PC-3 (cell line): ENCODE measurements at regions not wholly inside any gene's neighbourhood (a gene's known extent, or its start where the extent isn't known, plus 50 kb on each side); places are given as distances from the start of the nearest gene placed in this dataset.

Experiments
- ATAC-seq: fragments of 200-7000 bp; cut with Tn5 transposase; 2 replicates; pipeline ENCODE4 v1.9.1; 2020; ENCODE audit warnings: mild to moderate bottlenecking, moderate library complexity
- BruUV-seq: library from RNA; stranded (reverse); fragments of 400-500 nt; replicated peaks from 2 replicates; lab custom pipeline; 2021; lab: Mats Ljungman, UMichigan
- CTCF ChIA-PET: fragments of 300-600 bp; sonication (Branson Sonifier 250); formaldehyde crosslinking; loops from one replicate; lab custom pipeline; 2022; ENCODE audit warnings: antibody characterized with exemption; lab: Charles Lee
- POLR2A ChIA-PET: fragments of 300-600 bp; sonication (Branson Sonifier 250); formaldehyde crosslinking; loops from one replicate; lab custom pipeline; 2022; ENCODE audit warnings: antibody characterized with exemption; ENCODE audit not compliant: unreplicated experiment; lab: Charles Lee
- DNase-seq: peaks from one replicate; pipeline ENCODE4 v3.0.0-alpha.2; 2015
- H2AFZ ChIP-seq: fragments of 300-600 bp; sonication (generic); 2 replicates; pipeline ENCODE4 v1.6.0; 2016; ENCODE audit warnings: antibody characterized with exemption, low read length
- H3F3A ChIP-seq: fragments of 300-600 bp; sonication (generic); one replicate; pipeline ENCODE4 v1.6.0; 2017; ENCODE audit warnings: antibody characterized with exemption, low read length, control low read depth, mild to moderate bottlenecking; ENCODE audit not compliant: unreplicated experiment
- H3K27ac ChIP-seq: fragments of 300-600 bp; sonication (generic); 2 replicates; pipeline ENCODE4 v1.5.1; 2016; ENCODE audit warnings: mild to moderate bottlenecking, low read length
- H3K27me3 ChIP-seq: fragments of 300-600 bp; sonication (generic); 2 replicates; pipeline ENCODE4 v1.6.1; 2016; ENCODE audit warnings: low read length, mixed read lengths
- H3K36me3 ChIP-seq: fragments of 300-600 bp; sonication (generic); 2 replicates; pipeline ENCODE4 v1.6.1; 2016; ENCODE audit warnings: low read depth, mixed run types, low read length, mixed read lengths
- H3K4me1 ChIP-seq: fragments of 300-600 bp; sonication (generic); 2 replicates; pipeline ENCODE4 v1.5.1; 2016; ENCODE audit warnings: low read length; ENCODE audit not compliant: insufficient read depth
- H3K4me2 ChIP-seq: fragments of 300-600 bp; sonication (generic); 2 replicates; pipeline ENCODE4 v1.6.0; 2016; ENCODE audit warnings: low read length
- H3K4me3 ChIP-seq: fragments of 300-600 bp; sonication (generic); 2 replicates; pipeline ENCODE4 v1.5.1; 2016; ENCODE audit warnings: mild to moderate bottlenecking, low read length, mixed read lengths
- H3K79me2 ChIP-seq: fragments of 300-600 bp; sonication (generic); 2 replicates; pipeline ENCODE4 v1.6.1; 2017; ENCODE audit warnings: low read length, mixed read lengths
- H3K9ac ChIP-seq: fragments of 300-600 bp; sonication (generic); 2 replicates; pipeline ENCODE4 v1.6.0; 2016; ENCODE audit warnings: mild to moderate bottlenecking, low read length
- H3K9me2 ChIP-seq: fragments of 300-600 bp; sonication (generic); replicated peaks from 2 replicates; pipeline ENCODE4 v1.6.1; 2016; ENCODE audit warnings: mixed run types, low read length, mixed read lengths
- H3K9me3 ChIP-seq: fragments of 300-600 bp; sonication (generic); 2 replicates; pipeline ENCODE4 v1.6.1; 2016; ENCODE audit warnings: low read length, mixed read lengths
- H4K20me1 ChIP-seq: fragments of 300-600 bp; sonication (generic); 2 replicates; pipeline ENCODE4 v1.6.1; 2016; ENCODE audit warnings: low read length, mixed read lengths
- CTCF ChIP-seq: fragments of 300-600 bp; sonication (generic); conservative IDR thresholded peaks from 2 replicates; pipeline ENCODE4 v1.5.1; 2017; ENCODE audit warnings: antibody characterized with exemption, low read depth, mild to moderate bottlenecking, low read length
- EZH2 ChIP-seq: fragments of 300-600 bp; sonication (generic); IDR thresholded peaks from one replicate; pipeline ENCODE4 v1.6.1; 2017; ENCODE audit warnings: antibody characterized with exemption, mild to moderate bottlenecking, low read length; ENCODE audit not compliant: unreplicated experiment
- EZH2phosphoT487 ChIP-seq: fragments of 300-600 bp; sonication (generic); IDR thresholded peaks from 2 replicates; pipeline ENCODE4 v1.6.1; 2018; ENCODE audit warnings: mild to moderate bottlenecking, antibody characterized with exemption, low read length, borderline replicate concordance
- intact Hi-C: fragments of 100-400 bp; cut with micrococcal nuclease; formaldehyde crosslinking; loops from 2 replicates; pipeline ENCODE4 v1.9.0; 2023

DNA sequence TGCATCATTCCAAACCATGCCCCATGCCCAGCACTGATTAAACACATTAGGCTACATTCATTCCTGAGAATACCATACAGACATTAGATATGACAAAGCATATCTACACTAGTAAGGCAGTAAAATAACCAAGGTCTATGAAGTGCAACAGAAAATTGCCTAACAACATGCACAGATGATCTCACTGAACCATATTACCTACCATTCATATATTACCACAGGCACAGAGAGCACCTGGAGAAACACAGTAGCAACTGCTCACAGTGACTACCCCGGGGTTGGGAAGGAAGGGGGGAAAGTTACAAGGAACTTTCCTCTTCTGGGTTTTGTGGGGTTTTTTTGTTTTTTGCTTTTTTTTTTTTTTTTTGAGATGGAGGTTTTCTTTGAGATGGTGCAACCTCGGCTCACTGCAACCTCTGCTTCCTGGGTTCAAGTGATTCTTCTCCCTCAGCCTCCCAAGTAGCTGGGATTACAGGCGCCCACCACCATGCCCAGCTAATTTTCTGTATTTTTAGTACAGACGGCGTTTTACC, 669.6 kb downstream of the UQCRFS1 start:
- Histone ChIP-seq H3K4me3 (no peak overlapping the region), H2AFZ (no peak overlapping the region), H3K9me3 (no peaks in the 10 kb centered on the region), H3F3A (no peaks in the 10 kb centered on the region), H3K9me2 (no peaks in the 10 kb centered on the region), H3K79me2 (no peaks in the 10 kb centered on the region), H3K4me2 (no peak overlapping the region), H3K27ac (no peak overlapping the region), H4K20me1 (no peaks in the 10 kb centered on the region), H3K36me3 (no peaks in the 10 kb centered on the region), H3K9ac (no peak overlapping the region), H3K27me3 (no peaks in the 10 kb centered on the region), H3K4me1 (no peaks in the 10 kb centered on the region)
- DNase-seq (no peak), ATAC-seq (no peak)
- TF ChIP-seq EZH2phosphoT487 = no peak
- no peak for TF ChIP-seq CTCF
- TF ChIP-seq EZH2 = no peak
- ChIA-PET CTCF (no interaction called here), POLR2A (interaction anchor here (0.7 kb wide), 1 partner anchor 9 kb away, joined by 5 read pairs; no protein-coding TSS in a partner anchor)
- BruUV-seq = no TSS peak
- intact Hi-C loops = no loop called here

DNA sequence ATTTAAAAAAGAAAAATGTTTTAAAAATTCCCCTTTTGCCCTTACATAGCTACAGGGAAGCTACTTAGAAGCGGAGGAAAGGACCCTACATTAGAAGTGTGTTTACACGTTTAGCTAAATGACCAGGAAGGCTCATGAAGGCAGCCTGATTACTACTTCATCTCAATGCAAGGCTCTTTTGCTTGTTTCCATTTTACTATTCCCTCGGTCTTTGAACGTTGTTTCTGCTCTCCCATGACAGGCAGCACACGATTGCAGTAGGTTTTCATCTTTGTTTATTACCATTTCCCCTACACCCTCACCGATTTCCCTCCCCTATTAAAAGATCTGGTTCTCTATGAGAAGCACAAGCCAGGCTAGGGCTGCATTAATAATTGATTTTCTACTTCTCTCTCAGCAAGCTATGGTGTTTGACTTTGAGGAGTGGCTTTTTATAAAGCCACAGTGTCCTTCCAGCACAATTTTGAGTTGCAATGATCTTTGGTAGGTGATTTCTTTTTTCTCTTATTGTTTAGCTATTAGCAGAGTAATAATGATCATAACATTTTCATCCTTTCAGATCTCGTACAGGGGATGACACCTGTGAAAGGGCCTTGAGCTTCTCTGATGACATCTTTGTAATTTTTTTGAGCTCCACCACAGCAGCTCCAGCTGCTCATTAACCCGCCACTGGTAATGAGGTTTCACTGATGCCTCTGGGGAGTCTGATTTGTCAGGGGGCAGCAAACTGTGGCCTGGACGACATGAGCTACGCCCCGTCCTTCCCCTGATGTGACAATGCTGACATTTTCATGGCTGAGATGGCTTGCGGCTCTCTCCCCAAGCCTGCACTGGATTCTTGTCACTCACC, 670.3 kb downstream of the UQCRFS1 start:
- no peaks in the 10 kb centered on the region for H3F3A ChIP-seq

More for the DNA sequence above, 670.3 kb downstream of the UQCRFS1 start:
- ATAC-seq = no peak
- Histone ChIP-seq H2AFZ (no peak overlapping the region), H3K36me3 (no peaks in the 10 kb centered on the region), H3K27ac (no peak overlapping the region), H3K79me2 (no peaks in the 10 kb centered on the region), H4K20me1 (no peaks in the 10 kb centered on the region), H3K4me3 (no peak overlapping the region), H3K4me2 (no peak overlapping the region), H3K9me2 (no peaks in the 10 kb centered on the region), H3K9ac (no peak overlapping the region), H3K27me3 (no peaks in the 10 kb centered on the region), H3K4me1 (no peaks in the 10 kb centered on the region), H3K9me3 (no peaks in the 10 kb centered on the region)
- intact Hi-C loops = no loop called here
- CTCF ChIA-PET = no interaction called here
- DNase-seq = no peak
- TF ChIP-seq EZH2 (no peak), CTCF (no peak), EZH2phosphoT487 (no peak)
- BruUV-seq = no TSS peak
- POLR2A ChIA-PET = interaction anchor here (0.7 kb wide), 1 partner anchor 8 kb away, joined by 5 read pairs; no protein-coding TSS in a partner anchor
